ENCODE measurements at regions not wholly inside any gene's neighbourhood (a gene's known extent, or its start where the extent isn't known, plus 50 kb on each side); places are given as distances from the start of the nearest gene placed in this dataset.
"Not testable (repeated sequence)": the region's sequence is repeated elsewhere in the genome, so short reads cannot be mapped to it uniquely, and the experiment has no call there.

DNA sequence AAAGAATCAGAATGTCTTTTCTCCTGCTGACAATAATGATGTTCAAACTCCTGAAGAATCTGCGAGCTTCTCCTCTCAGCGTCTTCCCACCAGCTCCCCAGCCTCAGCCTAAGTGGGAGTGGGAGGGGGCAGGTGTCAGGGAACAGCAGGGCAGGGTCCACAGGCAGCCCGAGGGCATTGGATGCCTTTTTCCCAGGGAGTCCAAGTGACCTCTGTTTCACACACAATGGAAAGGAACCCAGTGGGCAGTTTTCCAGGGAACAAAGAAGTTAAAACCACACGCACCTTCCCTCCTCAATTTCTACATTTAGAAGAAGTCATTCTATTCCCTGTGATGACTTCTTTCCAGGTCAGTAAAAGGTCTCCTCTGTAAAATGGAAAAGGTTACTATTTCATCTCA, 278.5 kb downstream of the PARM1 start:
- H3K36me3 Mint-ChIP-seq (ENCODE audit: insufficient read depth, unreplicated experiment): no peaks in the 10 kb centered on the region
- no peak for DNase-seq (ENCODE audit: unreplicated experiment)
- POLR2A ChIA-PET: no interaction called here
- no peak overlapping the region for H3K4me3 Mint-ChIP-seq (ENCODE audit: unreplicated experiment)
- H3K27me3 Mint-ChIP-seq (ENCODE audit: insufficient read depth, unreplicated experiment): peaks cover 11% of the 10 kb centered on the region
- no TSS peak for BruUV-seq (replicated peaks)
- H3K4me1 Mint-ChIP-seq (ENCODE audit: insufficient read depth, unreplicated experiment): no peaks in the 10 kb centered on the region
- no peaks in the 10 kb centered on the region for H3K9me3 Mint-ChIP-seq (ENCODE audit: unreplicated experiment)
- TF ChIP-seq, protein P1, sequence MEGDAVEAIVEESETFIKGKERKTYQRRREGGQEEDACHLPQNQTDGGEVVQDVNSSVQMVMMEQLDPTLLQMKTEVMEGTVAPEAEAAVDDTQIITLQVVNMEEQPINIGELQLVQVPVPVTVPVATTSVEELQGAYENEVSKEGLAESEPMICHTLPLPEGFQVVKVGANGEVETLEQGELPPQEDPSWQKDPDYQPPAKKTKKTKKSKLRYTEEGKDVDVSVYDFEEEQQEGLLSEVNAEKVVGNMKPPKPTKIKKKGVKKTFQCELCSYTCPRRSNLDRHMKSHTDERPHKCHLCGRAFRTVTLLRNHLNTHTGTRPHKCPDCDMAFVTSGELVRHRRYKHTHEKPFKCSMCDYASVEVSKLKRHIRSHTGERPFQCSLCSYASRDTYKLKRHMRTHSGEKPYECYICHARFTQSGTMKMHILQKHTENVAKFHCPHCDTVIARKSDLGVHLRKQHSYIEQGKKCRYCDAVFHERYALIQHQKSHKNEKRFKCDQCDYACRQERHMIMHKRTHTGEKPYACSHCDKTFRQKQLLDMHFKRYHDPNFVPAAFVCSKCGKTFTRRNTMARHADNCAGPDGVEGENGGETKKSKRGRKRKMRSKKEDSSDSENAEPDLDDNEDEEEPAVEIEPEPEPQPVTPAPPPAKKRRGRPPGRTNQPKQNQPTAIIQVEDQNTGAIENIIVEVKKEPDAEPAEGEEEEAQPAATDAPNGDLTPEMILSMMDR (IDR thresholded peaks at IDR 0.05; ENCODE audit: unreplicated experiment): no peak
- CTCF ChIA-PET: no interaction called here
- intact Hi-C loops (cut with micrococcal nuclease): no loop called here
- H3K27ac Mint-ChIP-seq (ENCODE audit: low read depth, unreplicated experiment): no peak overlapping the region

DNA sequence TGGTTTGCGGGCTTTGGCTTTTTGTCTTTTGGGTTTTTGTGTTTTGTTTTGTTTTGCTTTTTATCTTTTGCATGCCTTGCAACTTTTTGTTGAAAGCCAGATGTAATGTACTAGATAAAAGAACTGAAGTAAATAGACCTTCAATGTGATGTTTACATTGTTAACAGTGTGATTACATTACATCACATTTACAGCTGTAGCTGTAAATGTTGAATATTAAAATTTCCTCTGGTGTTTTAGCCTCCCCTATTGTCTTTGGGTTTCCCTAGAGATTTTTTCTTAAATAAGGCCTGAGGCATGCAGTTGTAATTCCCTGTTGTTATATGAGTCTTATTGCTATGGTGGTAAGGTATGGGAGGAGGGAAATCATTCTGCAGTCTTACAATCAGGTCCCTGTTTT, 275.0 kb downstream of the PARM1 start:
- TF ChIP-seq, protein P1 (IDR thresholded peaks at IDR 0.05; ENCODE audit: unreplicated experiment): no peak
- peaks cover 11% of the 10 kb centered on the region for H3K27me3 Mint-ChIP-seq (ENCODE audit: insufficient read depth, unreplicated experiment)
- POLR2A ChIA-PET: no interaction called here

DNA sequence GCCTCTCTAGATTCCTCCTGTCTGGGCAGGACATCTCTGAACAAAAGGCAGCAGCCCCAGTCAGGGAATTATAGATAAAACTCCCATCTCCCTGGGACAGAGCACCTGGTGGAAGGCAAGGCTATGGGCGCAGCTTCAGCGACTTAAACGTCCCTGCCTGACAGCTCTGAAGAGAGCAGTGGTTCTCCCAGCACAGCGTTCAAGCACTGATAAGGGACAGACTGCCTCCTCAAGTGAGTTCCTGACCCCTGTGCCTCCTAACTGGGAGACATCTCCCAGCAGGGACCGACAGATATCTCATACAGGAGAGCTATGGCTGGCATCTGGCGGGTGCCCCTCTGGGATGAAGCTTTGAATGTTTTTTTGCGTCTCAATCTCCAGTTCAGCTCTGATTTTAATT, 262.2 kb downstream of the PARM1 start:
- Mint-ChIP-seq H3K4me1 (ENCODE audit: insufficient read depth, unreplicated experiment) (no peaks in the 10 kb centered on the region), H3K9me3 (ENCODE audit: unreplicated experiment) (no peaks in the 10 kb centered on the region), H3K27me3 (ENCODE audit: insufficient read depth, unreplicated experiment) (peaks cover 28% of the 10 kb centered on the region), H3K4me3 (ENCODE audit: unreplicated experiment) (no peak overlapping the region), H3K36me3 (ENCODE audit: insufficient read depth, unreplicated experiment) (no peaks in the 10 kb centered on the region), H3K27ac (ENCODE audit: low read depth, unreplicated experiment) (no peak overlapping the region)
- ChIA-PET CTCF (no interaction called here), POLR2A (no interaction called here)
- TF ChIP-seq, protein P1 (IDR thresholded peaks at IDR 0.05; ENCODE audit: unreplicated experiment): no peak
- no TSS peak for BruUV-seq (replicated peaks)
- no peak for DNase-seq (ENCODE audit: unreplicated experiment)
- intact Hi-C loops (cut with micrococcal nuclease): no loop called here

More for the DNA sequence above, 275.0 kb downstream of the PARM1 start:
- no peaks in the 10 kb centered on the region for H3K9me3 Mint-ChIP-seq (ENCODE audit: unreplicated experiment)
- DNase-seq (ENCODE audit: unreplicated experiment): no peak
- H3K4me1 Mint-ChIP-seq (ENCODE audit: insufficient read depth, unreplicated experiment): no peaks in the 10 kb centered on the region
- CTCF ChIA-PET: no interaction called here
- H3K27ac Mint-ChIP-seq (ENCODE audit: low read depth, unreplicated experiment): no peak overlapping the region
- no peaks in the 10 kb centered on the region for H3K36me3 Mint-ChIP-seq (ENCODE audit: insufficient read depth, unreplicated experiment)
- intact Hi-C loops (cut with micrococcal nuclease): no loop called here
- H3K4me3 Mint-ChIP-seq (ENCODE audit: unreplicated experiment): no peak overlapping the region
- no TSS peak for BruUV-seq (replicated peaks)

DNA sequence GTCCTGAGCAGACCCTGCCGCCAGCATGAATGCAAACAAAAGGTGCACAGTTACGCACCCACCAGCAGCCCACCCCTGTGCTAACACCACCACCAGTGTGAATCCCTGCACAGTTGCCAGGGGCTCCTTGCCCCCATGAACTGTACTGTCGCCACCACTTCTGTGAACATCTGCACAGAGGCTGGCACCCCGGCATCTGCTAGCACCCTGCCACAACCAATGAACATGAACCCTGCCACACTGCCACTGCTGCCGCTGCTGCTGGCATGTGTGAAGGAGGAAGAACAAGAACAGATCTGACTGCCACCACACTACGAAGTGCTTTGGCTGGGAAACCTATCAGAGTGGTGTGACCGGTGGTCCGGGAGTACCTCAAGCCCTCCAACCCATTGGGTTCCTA, 261.3 kb downstream of the PARM1 start:
- BruUV-seq (replicated peaks): no TSS peak

DNA sequence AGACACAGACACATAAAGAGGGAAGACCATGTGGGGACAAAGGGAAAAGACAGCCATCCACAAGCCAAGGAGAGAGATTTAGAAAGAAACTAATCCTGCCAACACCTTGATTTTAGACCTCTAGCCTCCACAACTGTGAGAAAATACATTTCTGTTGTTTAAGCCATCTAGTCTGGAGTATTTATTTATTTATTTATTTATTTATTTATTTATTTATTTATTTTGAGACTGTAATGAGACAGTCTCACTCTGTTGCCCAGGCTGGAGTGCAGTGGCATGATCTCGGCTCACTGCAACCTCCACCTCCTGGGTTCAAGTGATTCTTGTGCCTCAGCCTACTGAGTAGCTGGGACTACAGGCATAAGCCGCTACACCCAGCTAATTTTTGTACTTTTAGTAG, 259.3 kb downstream of the PARM1 start:
- H3K4me3 Mint-ChIP-seq (ENCODE audit: unreplicated experiment); H3K27ac Mint-ChIP-seq (ENCODE audit: low read depth, unreplicated experiment); BruUV-seq (replicated peaks); H3K4me1 Mint-ChIP-seq (ENCODE audit: insufficient read depth, unreplicated experiment); DNase-seq (ENCODE audit: unreplicated experiment); H3K36me3 Mint-ChIP-seq (ENCODE audit: insufficient read depth, unreplicated experiment); H3K9me3 Mint-ChIP-seq (ENCODE audit: unreplicated experiment); intact Hi-C loops (cut with micrococcal nuclease): not testable (repeated sequence)
- ChIA-PET CTCF (interaction anchor here (0.7 to 0.8 kb wide), 2 partner anchors 11 to 157 kb away, joined by 3 read pairs; no protein-coding TSS in a partner anchor), POLR2A (interaction anchor here (0.6 kb wide), 1 partner anchor 11 kb away, joined by 3 read pairs; no protein-coding TSS in a partner anchor)
- peaks cover 28% of the 10 kb centered on the region for H3K27me3 Mint-ChIP-seq (ENCODE audit: insufficient read depth, unreplicated experiment)

More for the DNA sequence above, 261.3 kb downstream of the PARM1 start:
- Mint-ChIP-seq H3K4me1 (ENCODE audit: insufficient read depth, unreplicated experiment) (no peaks in the 10 kb centered on the region), H3K9me3 (ENCODE audit: unreplicated experiment) (no peaks in the 10 kb centered on the region), H3K36me3 (ENCODE audit: insufficient read depth, unreplicated experiment) (no peaks in the 10 kb centered on the region), H3K27me3 (ENCODE audit: insufficient read depth, unreplicated experiment) (peaks cover 28% of the 10 kb centered on the region), H3K4me3 (ENCODE audit: unreplicated experiment) (no peak overlapping the region), H3K27ac (ENCODE audit: low read depth, unreplicated experiment) (no peak overlapping the region)
- ChIA-PET CTCF (no interaction called here), POLR2A (no interaction called here)
- TF ChIP-seq, protein P1 (IDR thresholded peaks at IDR 0.05; ENCODE audit: unreplicated experiment): no peak
- intact Hi-C loops (cut with micrococcal nuclease): no loop called here
- no peak for DNase-seq (ENCODE audit: unreplicated experiment)
